CD14-positive monocyte (primary cell): ENCODE measurements at regions not wholly inside any gene's neighbourhood (a gene's known extent, or its start where the extent isn't known, plus 50 kb on each side); places are given as distances from the start of the nearest gene placed in this dataset.

Source experiments
- DNase-seq, 3 donors: peaks; one replicate each; pipeline ENCODE4 v3.0.0-alpha.2; 2011 to 2022
- H2AFZ ChIP-seq: 2 replicates; pipeline ENCODE4 v1.6.0; 2012; ENCODE audit warnings: mild to moderate bottlenecking, low read depth, low read length, inconsistent platforms; ENCODE audit not compliant: insufficient read depth, poor library complexity, severe bottlenecking
- H3K27ac ChIP-seq, 2 donors: 1 replicate in 1 of 2; 2 replicates in 1 of 2; pipeline ENCODE4 v1.5.1; 2012 to 2013; ENCODE audit warnings: low read length in 2 of 2, control low read depth in 1 of 2, inconsistent platforms in 1 of 2, low read depth in 1 of 2, mild to moderate bottlenecking in 1 of 2
- H3K27me3 ChIP-seq, 2 donors: one replicate each; pipeline versions ENCODE4 v1.6.0 to v1.6.1; 2011 to 2013; ENCODE audit warnings: low read length in 2 of 2; ENCODE audit not compliant: control insufficient read depth in 2 of 2, insufficient read depth in 2 of 2
- H3K36me3 ChIP-seq, 2 donors: replicated peaks in 1 of 2; 1 replicate in 1 of 2; 2 replicates in 1 of 2; pipeline versions ENCODE4 v1.5.1 to v1.6.1; 2012 to 2013; ENCODE audit warnings: low read length in 2 of 2, control low read depth in 1 of 2, inconsistent platforms in 1 of 2, mild to moderate bottlenecking in 1 of 2; ENCODE audit not compliant: insufficient read depth in 2 of 2, control insufficient read depth in 1 of 2
- H3K4me1 ChIP-seq, 2 donors: 1 replicate in 1 of 2; 2 replicates in 1 of 2; pipeline versions ENCODE4 v1.5.1 to v1.6.1; 2012 to 2013; ENCODE audit warnings: low read length in 2 of 2, control low read depth in 1 of 2, inconsistent platforms in 1 of 2, mild to moderate bottlenecking in 1 of 2, moderate library complexity in 1 of 2; ENCODE audit not compliant: insufficient read depth in 2 of 2, control insufficient read depth in 1 of 2
- H3K4me2 ChIP-seq: replicated peaks from 2 replicates; pipeline ENCODE3; 2012; ENCODE audit warnings: low read length, moderate library complexity, mild to moderate bottlenecking; ENCODE audit not compliant: poor library complexity, severe bottlenecking; ENCODE audit errors: extremely low read depth
- H3K4me3 ChIP-seq, 3 experiments: fragments of 200-600 bp in 1 of 3; sonication (generic) in 1 of 3; replicated peaks in 1 of 3; 1 replicate in 2 of 3; 2 replicates in 1 of 3; pipeline ENCODE4 v1.5.1; 2011 to 2013; ENCODE audit warnings: low read length in 3 of 3, mild to moderate bottlenecking in 3 of 3, control low read depth in 2 of 3, low read depth in 2 of 3, inconsistent platforms in 1 of 3, moderate library complexity in 1 of 3
- H3K79me2 ChIP-seq: 2 replicates; pipeline ENCODE4 v1.6.0; 2012; ENCODE audit warnings: mild to moderate bottlenecking, control low read depth, inconsistent platforms, low read length, moderate library complexity; ENCODE audit not compliant: insufficient read depth
- H3K9ac ChIP-seq: 2 replicates; pipeline ENCODE4 v1.6.0; 2017; ENCODE audit warnings: low read length, mild to moderate bottlenecking; ENCODE audit not compliant: insufficient read depth, poor library complexity, severe bottlenecking
- H3K9me3 ChIP-seq, 2 donors: replicated peaks in 1 of 2; 1 replicate in 1 of 2; 2 replicates in 1 of 2; pipeline versions ENCODE4 v1.5.1 to v1.6.1; 2012 to 2013; ENCODE audit warnings: low read length in 2 of 2, control low read depth in 1 of 2; ENCODE audit not compliant: control insufficient read depth in 1 of 2, insufficient read depth in 1 of 2
- H4K20me1 ChIP-seq: 2 replicates; pipeline ENCODE4 v1.6.0; 2012; ENCODE audit warnings: mild to moderate bottlenecking, low read length, control low read depth, moderate library complexity; ENCODE audit not compliant: insufficient read depth
- H3K27ac Mint-ChIP-seq, 7 donors: one replicate each; pipeline ENCODE4 v1.8.0; 2020; ENCODE audit warnings: mild to moderate bottlenecking in 7 of 7, mixed read lengths in 7 of 7, moderate library complexity in 6 of 7, inconsistent platforms in 2 of 7
- H3K27me3 Mint-ChIP-seq, 3 donors: one replicate each; pipeline ENCODE4 v1.8.0; 2021 to 2022; ENCODE audit warnings: low read depth in 3 of 3, mild to moderate bottlenecking in 3 of 3, mixed read lengths in 3 of 3, moderate library complexity in 3 of 3, inconsistent platforms in 1 of 3
- H3K36me3 Mint-ChIP-seq, 2 donors: one replicate each; pipeline ENCODE4 v1.8.0; 2020; ENCODE audit warnings: mixed read lengths in 2 of 2, inconsistent platforms in 1 of 2, mild to moderate bottlenecking in 1 of 2
- H3K4me1 Mint-ChIP-seq: one replicate; pipeline ENCODE4 v1.8.0; 2020; ENCODE audit warnings: mild to moderate bottlenecking, mixed read lengths
- H3K4me3 Mint-ChIP-seq, 2 donors: one replicate each; pipeline ENCODE4 v1.8.0; 2020; ENCODE audit warnings: mild to moderate bottlenecking in 2 of 2, mixed read lengths in 2 of 2, moderate library complexity in 1 of 2
- H3K9me3 Mint-ChIP-seq, 7 donors: one replicate each; pipeline ENCODE4 v1.8.0; 2020 to 2022; ENCODE audit warnings: mixed read lengths in 7 of 7, mild to moderate bottlenecking in 6 of 7, moderate library complexity in 6 of 7, inconsistent platforms in 2 of 7
- WGBS: methylation state at CpG from one replicate; pipeline ENCODE4 v1.1.5; 2013; ENCODE audit warnings: missing lambda C conversion rate; ENCODE audit not compliant: insufficient coverage; 5-methylcytosine and 5-hydroxymethylcytosine counted together
- intact Hi-C, 2 donors: fragments of 100-400 bp; cut with micrococcal nuclease; formaldehyde crosslinking; loops; one replicate each; pipeline versions ENCODE4 v1.15.0 to v1.15.1; 2023
- TF ChIP-seq, protein P1 (sequence below): fragments of 200-600 bp; IDR thresholded peaks from one replicate; pipeline ENCODE4 v1.8.0; 2022; ENCODE audit warnings: antibody characterized with exemption, mild to moderate bottlenecking

DNA sequence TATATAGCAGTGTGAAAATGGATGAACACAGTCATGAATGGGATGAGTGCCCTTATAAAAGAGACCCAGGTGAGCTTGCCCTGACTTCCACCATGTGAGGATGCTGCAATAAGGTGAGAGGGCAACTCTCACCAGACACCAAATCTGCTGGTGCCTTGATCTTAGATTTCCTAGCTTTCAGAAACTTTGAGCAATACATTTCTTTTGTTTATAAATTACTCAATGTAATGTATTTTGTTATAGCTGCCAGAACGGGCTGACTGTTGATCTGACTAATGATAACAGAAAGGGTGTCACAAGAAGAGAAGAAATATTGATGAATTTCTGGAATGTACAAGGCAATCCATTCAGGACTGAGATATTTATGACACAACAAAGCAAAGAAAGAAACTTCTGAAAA is 180.5 kb downstream of the MCHR2 start:
- no CpG with 5 or more reads among the region's 1 CpG for WGBS
- peaks cover under 1 to 6% (median 3%) of the 10 kb centered on the region in 3 donors for H3K27me3 Mint-ChIP-seq

DNA sequence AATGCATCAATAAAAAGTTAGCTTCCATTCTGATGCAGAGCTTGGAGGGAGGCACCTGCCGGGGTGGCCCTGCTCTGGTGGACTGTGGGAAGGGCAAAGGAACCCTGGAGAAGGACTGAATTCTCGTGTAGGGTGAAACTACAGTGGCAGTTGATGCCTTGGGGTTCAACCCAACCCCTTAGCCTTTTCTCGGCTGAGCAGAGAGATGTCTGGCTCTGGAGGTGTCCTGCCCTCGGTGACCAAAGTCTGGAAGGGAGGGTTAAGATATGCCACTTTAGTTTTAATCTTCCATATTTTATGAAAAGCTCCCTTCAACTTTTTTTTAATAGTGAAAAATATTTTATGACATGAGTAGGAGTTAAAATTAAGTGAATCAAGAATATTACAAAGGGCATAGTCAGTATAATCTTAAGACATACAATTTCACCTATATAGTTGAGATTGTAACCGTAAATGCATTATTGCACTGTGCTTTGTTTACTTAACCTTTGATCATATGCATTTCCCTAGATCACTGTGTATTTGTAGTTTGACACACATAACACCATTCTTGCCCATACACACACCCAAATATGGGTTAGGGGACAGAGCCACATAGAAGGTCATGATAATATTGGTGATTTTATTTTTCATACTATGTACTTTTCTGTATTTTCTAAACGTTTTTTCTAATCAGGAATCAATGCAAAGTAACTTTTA is 179.6 kb downstream of the MCHR2 start:
- no peaks in the 10 kb centered on the region for H3K4me1 ChIP-seq
- no peak overlapping the region for H3K27ac ChIP-seq
- no peak for DNase-seq
- H3K4me3 Mint-ChIP-seq: no peak overlapping the region
- TF ChIP-seq, protein P1, sequence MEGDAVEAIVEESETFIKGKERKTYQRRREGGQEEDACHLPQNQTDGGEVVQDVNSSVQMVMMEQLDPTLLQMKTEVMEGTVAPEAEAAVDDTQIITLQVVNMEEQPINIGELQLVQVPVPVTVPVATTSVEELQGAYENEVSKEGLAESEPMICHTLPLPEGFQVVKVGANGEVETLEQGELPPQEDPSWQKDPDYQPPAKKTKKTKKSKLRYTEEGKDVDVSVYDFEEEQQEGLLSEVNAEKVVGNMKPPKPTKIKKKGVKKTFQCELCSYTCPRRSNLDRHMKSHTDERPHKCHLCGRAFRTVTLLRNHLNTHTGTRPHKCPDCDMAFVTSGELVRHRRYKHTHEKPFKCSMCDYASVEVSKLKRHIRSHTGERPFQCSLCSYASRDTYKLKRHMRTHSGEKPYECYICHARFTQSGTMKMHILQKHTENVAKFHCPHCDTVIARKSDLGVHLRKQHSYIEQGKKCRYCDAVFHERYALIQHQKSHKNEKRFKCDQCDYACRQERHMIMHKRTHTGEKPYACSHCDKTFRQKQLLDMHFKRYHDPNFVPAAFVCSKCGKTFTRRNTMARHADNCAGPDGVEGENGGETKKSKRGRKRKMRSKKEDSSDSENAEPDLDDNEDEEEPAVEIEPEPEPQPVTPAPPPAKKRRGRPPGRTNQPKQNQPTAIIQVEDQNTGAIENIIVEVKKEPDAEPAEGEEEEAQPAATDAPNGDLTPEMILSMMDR: no peak
- no peaks in the 10 kb centered on the region for H4K20me1 ChIP-seq
- H3K4me2 ChIP-seq: no peak overlapping the region
- WGBS: 68% methylated on average over 2 of the region's 6 CpGs
- H3K36me3 Mint-ChIP-seq: no peaks in the 10 kb centered on the region
- H3K4me1 Mint-ChIP-seq: no peaks in the 10 kb centered on the region
- no peak overlapping the region for H3K27ac Mint-ChIP-seq
- H3K9me3 Mint-ChIP-seq: peaks cover 0 to 4% (median 0%) of the 10 kb centered on the region in 7 donors
- H3K79me2 ChIP-seq: no peaks in the 10 kb centered on the region
- H3K36me3 ChIP-seq: no peaks in the 10 kb centered on the region
- H3K27me3 Mint-ChIP-seq: peaks cover 0 to 8% (median 7%) of the 10 kb centered on the region in 3 donors
- no peaks in the 10 kb centered on the region for H3K27me3 ChIP-seq
- no peaks in the 10 kb centered on the region for H3K9me3 ChIP-seq
- no peak overlapping the region for H2AFZ ChIP-seq
- H3K4me3 ChIP-seq: no peak overlapping the region
- intact Hi-C loops: no loop called here
- no peak overlapping the region for H3K9ac ChIP-seq

More for the DNA sequence above, 180.5 kb downstream of the MCHR2 start:
- Mint-ChIP-seq H3K4me3 (no peak overlapping the region), H3K36me3 (no peaks in the 10 kb centered on the region), H3K4me1 (no peaks in the 10 kb centered on the region), H3K9me3 (peaks cover 0 to 4% (median 0%) of the 10 kb centered on the region in 7 donors), H3K27ac (no peak overlapping the region)
- Histone ChIP-seq H3K4me1 (no peaks in the 10 kb centered on the region), H3K27ac (no peak overlapping the region), H3K9me3 (no peaks in the 10 kb centered on the region), H3K4me2 (no peak overlapping the region), H3K9ac (no peak overlapping the region), H3K79me2 (no peaks in the 10 kb centered on the region), H3K27me3 (no peaks in the 10 kb centered on the region), H2AFZ (no peak overlapping the region), H3K4me3 (no peak overlapping the region), H3K36me3 (no peaks in the 10 kb centered on the region), H4K20me1 (no peaks in the 10 kb centered on the region)
- no peak for DNase-seq
- TF ChIP-seq, protein P1: no peak
- intact Hi-C loops: no loop called here
